Stomach (tissue), 8 donors: ENCODE measurements at regions not wholly inside any gene's neighbourhood (a gene's known extent, or its start where the extent isn't known, plus 50 kb on each side); places are given as distances from the start of the nearest gene placed in this dataset.
A peak's percentile ranks its signal among the peaks of the same experiment; 100 is the strongest.

Experiments
- DNase-seq, 2 donors: peaks; one replicate each; pipeline versions ENCODE4 v3.0.0 to v3.0.0-alpha.2; 2013 to 2019
- H3K27ac ChIP-seq, 5 donors: fragments of 200-600 bp in 4 of 5; sonication (generic) in 4 of 5; one replicate each; pipeline ENCODE4 v1.5.1; 2013 to 2019; ENCODE audit warnings: mild to moderate bottlenecking in 1 of 5, moderate library complexity in 1 of 5
- H3K27me3 ChIP-seq, 3 donors: fragments of 200-600 bp; sonication (generic); one replicate each; pipeline ENCODE4 v1.5.1; 2017 to 2019; ENCODE audit warnings: mixed run types in 1 of 3
- H3K36me3 ChIP-seq, 4 donors: fragments of 200-600 bp; sonication (generic); 1 replicate in 3 of 4; 2 replicates in 1 of 4; pipeline ENCODE4 v1.5.1; 2016 to 2019
- H3K4me1 ChIP-seq, 4 donors: fragments of 200-600 bp; sonication (generic); one replicate each; pipeline ENCODE4 v1.5.1; 2016 to 2019
- H3K4me3 ChIP-seq, 4 donors: fragments of 200-600 bp; sonication (generic) in 3 of 4; one replicate each; pipeline ENCODE4 v1.5.1; 2016 to 2019; ENCODE audit warnings: mild to moderate bottlenecking in 1 of 4
- H3K9me3 ChIP-seq, 4 donors: fragments of 200-600 bp; sonication (generic); one replicate each; pipeline ENCODE4 v1.5.1; 2016 to 2019
- CTCF ChIP-seq, 7 experiments: fragments of 450-650 bp in 4 of 7; fragments of 200-600 bp in 3 of 7; sonication (generic) in 3 of 7; IDR thresholded peaks; one replicate each; pipeline ENCODE4 v1.5.1; 2016 to 2019; ENCODE audit warnings: antibody characterized with exemption in 7 of 7, control low read depth in 2 of 7, mild to moderate bottlenecking in 1 of 7
- EP300 ChIP-seq: sonication (generic); formaldehyde crosslinking; IDR thresholded peaks from one replicate; pipeline ENCODE4 v1.6.1; 2017; ENCODE audit warnings: antibody characterized with exemption
- POLR2A ChIP-seq, 4 donors: fragments of 450-650 bp; IDR thresholded peaks; one replicate each; pipeline ENCODE4 v1.6.1; 2016; ENCODE audit warnings: antibody characterized with exemption in 4 of 4, control low read depth in 2 of 4, mild to moderate bottlenecking in 1 of 4, moderate library complexity in 1 of 4
- POLR2AphosphoS5 ChIP-seq, 3 donors: sonication (generic); formaldehyde crosslinking; IDR thresholded peaks; one replicate each; pipeline ENCODE4 v1.6.1; 2016; ENCODE audit warnings: antibody characterized with exemption in 3 of 3
- WGBS, 5 donors: extraction: QIAGEN DNeasy Blood & Tissue Kit in 3 of 5; methylation state at CpG; one replicate each; pipeline versions ENCODE4 v1.1.5 to v1.1.7; 2013 to 2018; 5-methylcytosine and 5-hydroxymethylcytosine counted together
- intact Hi-C: fragments of 100-400 bp; cut with DNase I; formaldehyde crosslinking; loops from one replicate; pipeline ENCODE4 v1.15.1; 2023; ENCODE audit warnings: low total_unique reads
- donor health status: healthy with polysubstance abuse.
- donor health status: Bipolar disorder and iron deficiency.
- donor health status: healthy.

GRCh38 chr3:177743173-177743890 lies 546.0 kb upstream of the TBL1XR1 start:
- H3K27ac ChIP-seq = no peak overlapping the region
- no peak overlapping the region for H3K4me3 ChIP-seq
- no peak for TF ChIP-seq POLR2AphosphoS5 (IDR thresholded peaks at IDR 0.05)
- no peak for TF ChIP-seq POLR2A (IDR thresholded peaks at IDR 0.05)
- no peak for TF ChIP-seq EP300
- no peak for TF ChIP-seq CTCF (IDR thresholded peaks at IDR 0.05)
- 64 to 83% (median 78%) methylated on average over 3 of the region's 3 CpGs for WGBS, 5 donors
- peaks cover 0 to 30% (median 8%) of the 10 kb centered on the region in 4 donors for H3K4me1 ChIP-seq
- H3K36me3 ChIP-seq = no peaks in the 10 kb centered on the region
- H3K9me3 ChIP-seq = no peaks in the 10 kb centered on the region
- H3K27me3 ChIP-seq = no peaks in the 10 kb centered on the region
- DNase-seq = no peak
- intact Hi-C loops = no loop called here

- no peaks in the 10 kb centered on the region for H3K9me3 ChIP-seq
- DNase-seq = peak; percentile 30 to 56
- TF ChIP-seq EP300 (no peak), POLR2AphosphoS5 (IDR thresholded peaks at IDR 0.05) (peak in 2 of 3 donors; percentile 79 to 85)
- peak overlapping the region in 3 of 5 donors; percentile 11 to 29 (median 18) for H3K27ac ChIP-seq
- H3K4me1 ChIP-seq = peaks cover 0 to 30% (median 8%) of the 10 kb centered on the region in 4 donors
- H3K36me3 ChIP-seq = no peaks in the 10 kb centered on the region
- intact Hi-C loops = no loop called here
- 51 to 65% (median 61%) methylated on average over 6 of the region's 6 CpGs for WGBS, 5 donors
- no peak overlapping the region for H3K4me3 ChIP-seq
- no peaks in the 10 kb centered on the region for H3K27me3 ChIP-seq
Observed at GRCh38 chr3:177744873-177745606, 547.8 kb upstream of the TBL1XR1 start.

GRCh38 chr3:177745607-177746005 lies 548.3 kb upstream of the TBL1XR1 start:
- H3K27me3 ChIP-seq = no peaks in the 10 kb centered on the region
- no peak overlapping the region for H3K4me3 ChIP-seq
- WGBS, 5 donors = 60 to 79% (median 72%) methylated on average over 3 of the region's 3 CpGs
- no peaks in the 10 kb centered on the region for H3K9me3 ChIP-seq
- H3K36me3 ChIP-seq = no peaks in the 10 kb centered on the region
- no peak for DNase-seq
- TF ChIP-seq POLR2A (IDR thresholded peaks at IDR 0.05) (no peak), POLR2AphosphoS5 (IDR thresholded peaks at IDR 0.05) (no peak), EP300 (no peak), CTCF (IDR thresholded peaks at IDR 0.05) (no peak)
- H3K4me1 ChIP-seq = peaks cover 0 to 30% (median 8%) of the 10 kb centered on the region in 4 donors
- H3K27ac ChIP-seq = peak overlapping the region in 2 of 5 donors; percentile 16 to 29
- intact Hi-C loops = no loop called here

- intact Hi-C loops = no loop called here
- H3K27me3 ChIP-seq = no peaks in the 10 kb centered on the region
- H3K4me1 ChIP-seq = peaks cover 0 to 30% (median 8%) of the 10 kb centered on the region in 4 donors
- H3K36me3 ChIP-seq = no peaks in the 10 kb centered on the region
- TF ChIP-seq EP300 (no peak), POLR2AphosphoS5 (IDR thresholded peaks at IDR 0.05) (no peak), POLR2A (IDR thresholded peaks at IDR 0.05) (no peak)
- no peaks in the 10 kb centered on the region for H3K9me3 ChIP-seq
- peak in 1 of 2 donors; percentile 31 for DNase-seq
- 72 to 86% (median 79%) methylated on average over 3 of the region's 3 CpGs for WGBS, 5 donors
- H3K27ac ChIP-seq = no peak overlapping the region
- H3K4me3 ChIP-seq = no peak overlapping the region
Observed at GRCh38 chr3:177746337-177746933, 549.2 kb upstream of the TBL1XR1 start.

- H3K27ac ChIP-seq = no peak overlapping the region
- no peaks in the 10 kb centered on the region for H3K36me3 ChIP-seq
- H3K4me1 ChIP-seq = peaks cover 0 to 34% (median 9%) of the 10 kb centered on the region in 4 donors
- no peak overlapping the region for H3K4me3 ChIP-seq
- WGBS, 5 donors = 91 to 100% (median 98%) methylated on average over 1 of the region's 1 CpG
- intact Hi-C loops = no loop called here
- no peaks in the 10 kb centered on the region for H3K9me3 ChIP-seq
- DNase-seq = no peak
- TF ChIP-seq CTCF (IDR thresholded peaks at IDR 0.05) (no peak), POLR2A (IDR thresholded peaks at IDR 0.05) (no peak), POLR2AphosphoS5 (IDR thresholded peaks at IDR 0.05) (no peak), EP300 (no peak)
- H3K27me3 ChIP-seq = no peaks in the 10 kb centered on the region
Observed at GRCh38 chr3:177749836-177750235, 552.6 kb upstream of the TBL1XR1 start.
